H1 (cell line): ENCODE measurements at regions not wholly inside any gene's neighbourhood (a gene's known extent, or its start where the extent isn't known, plus 50 kb on each side); places are given as distances from the start of the nearest gene placed in this dataset.

Experiments
- CTCF ChIA-PET: fragments of 300-600 bp; sonication (Branson Sonifier 250); formaldehyde crosslinking; loops from one replicate; lab custom pipeline; 2021; ENCODE audit not compliant: partially characterized antibody; lab: Charles Lee
- POLR2A ChIA-PET: fragments of 300-600 bp; sonication (Branson Sonifier 250); formaldehyde crosslinking; loops from one replicate; lab custom pipeline; 2021; ENCODE audit warnings: inconsistent platforms; ENCODE audit not compliant: partially characterized antibody; lab: Charles Lee
- DNase-seq, 2 experiments: peaks; one replicate each; pipeline versions ENCODE4 v3.0.0 to v3.0.0-alpha.2; 2010 to 2022; ENCODE audit warnings: low spot score in 2 of 2, low read depth in 1 of 2, mixed read lengths in 1 of 2
- FAIRE-seq: peaks from 2 replicates; lab custom pipeline; 2011; peaks lifted over from hg19 to GRCh38; lab: Jason Lieb, UNC
- H2AFZ ChIP-seq: 2 replicates; pipeline ENCODE4 v1.8.1; 2012; ENCODE audit warnings: low read length, inconsistent platforms
- H2AK5ac ChIP-seq: 2 replicates; pipeline ENCODE4 v1.6.1; 2013; ENCODE audit warnings: low read depth, low read length
- H2BK120ac ChIP-seq: replicated peaks from 2 replicates; pipeline ENCODE3; 2013; ENCODE audit warnings: low read depth, low read length, inconsistent platforms
- H2BK12ac ChIP-seq: 2 replicates; pipeline ENCODE4 v1.6.1; 2013; ENCODE audit warnings: low read depth, low read length
- H2BK15ac ChIP-seq: 2 replicates; pipeline ENCODE4 v1.6.1; 2013; ENCODE audit warnings: low read length
- H2BK20ac ChIP-seq: 2 replicates; pipeline ENCODE4 v1.6.1; 2013; ENCODE audit warnings: low read length
- H2BK5ac ChIP-seq: 2 replicates; pipeline ENCODE4 v1.6.1; 2013; ENCODE audit warnings: low read depth, low read length
- H3K14ac ChIP-seq: 2 replicates; pipeline ENCODE4 v1.6.1; 2013; ENCODE audit warnings: inconsistent platforms; ENCODE audit not compliant: insufficient read length
- H3K18ac ChIP-seq: 2 replicates; pipeline ENCODE4 v1.6.1; 2013; ENCODE audit warnings: low read length; ENCODE audit errors: extremely low read depth
- H3K23ac ChIP-seq: 2 replicates; pipeline ENCODE4 v1.6.1; 2013; ENCODE audit warnings: inconsistent platforms; ENCODE audit not compliant: insufficient read length
- H3K23me2 ChIP-seq: 2 replicates; pipeline ENCODE4 v1.6.1; 2013; ENCODE audit warnings: low read depth, low read length
- H3K27ac ChIP-seq: 2 replicates; pipeline ENCODE4 v1.6.1; 2011; ENCODE audit warnings: low read depth, low read length, inconsistent platforms
- H3K27me3 ChIP-seq, 4 experiments: replicated peaks in 1 of 4; 1 replicate in 1 of 4; 2 replicates in 3 of 4; pipeline versions ENCODE4 v1.6.1 to v1.8.1; 2011 to 2013; ENCODE audit warnings: low read length in 3 of 4, mild to moderate bottlenecking in 3 of 4, inconsistent platforms in 2 of 4, mixed read lengths in 2 of 4, moderate library complexity in 1 of 4; ENCODE audit not compliant: control insufficient read depth in 3 of 4, insufficient read depth in 3 of 4; ENCODE audit errors: extremely low read depth in 1 of 4
- H3K36me3 ChIP-seq, 4 experiments: 2 replicates each; pipeline versions ENCODE4 v1.6.1 to v1.8.1; 2011 to 2013; ENCODE audit warnings: mild to moderate bottlenecking in 4 of 4, low read length in 3 of 4, moderate library complexity in 2 of 4, control low read depth in 1 of 4, inconsistent platforms in 1 of 4; ENCODE audit not compliant: insufficient read depth in 4 of 4, control insufficient read depth in 2 of 4
- H3K4ac ChIP-seq: replicated peaks from 2 replicates; pipeline ENCODE3; 2013; ENCODE audit warnings: low read length, low read depth, mixed read lengths, inconsistent platforms; ENCODE audit not compliant: insufficient read length
- H3K4me1 ChIP-seq, 4 experiments: replicated peaks in 1 of 4; 1 replicate in 1 of 4; 2 replicates in 3 of 4; pipeline versions ENCODE4 v1.6.1 to v1.8.1; 2011 to 2013; ENCODE audit warnings: low read length in 3 of 4, inconsistent platforms in 2 of 4, mixed read lengths in 1 of 4; ENCODE audit not compliant: insufficient read depth in 4 of 4, control insufficient read depth in 3 of 4
- H3K4me2 ChIP-seq, 2 experiments: 2 replicates each; pipeline versions ENCODE4 v1.6.1 to v1.8.1; 2011 to 2013; ENCODE audit warnings: low read depth in 2 of 2, low read length in 2 of 2, control low read depth in 1 of 2, inconsistent platforms in 1 of 2, mild to moderate bottlenecking in 1 of 2; ENCODE audit not compliant: insufficient read depth in 1 of 2
- H3K4me3 ChIP-seq, 4 experiments: fragments of 200-600, 300-600 bp in 1 of 4; sonication (generic), shearing (Covaris generic), sonication (Bioruptor Twin) in 1 of 4; 2 replicates each; pipeline versions ENCODE4 v1.5.1 to v1.8.1; 2011 to 2016; ENCODE audit warnings: low read length in 4 of 4, low read depth in 3 of 4, control low read depth in 2 of 4, inconsistent platforms in 2 of 4, mild to moderate bottlenecking in 2 of 4, mixed read lengths in 1 of 4, moderate library complexity in 1 of 4; ENCODE audit not compliant: insufficient read depth in 2 of 4; ENCODE audit errors: extremely low read depth in 1 of 4
- H3K56ac ChIP-seq: replicated peaks from 2 replicates; pipeline ENCODE3; 2013; ENCODE audit warnings: low read depth, mild to moderate bottlenecking, mixed read lengths, low read length, inconsistent platforms; ENCODE audit not compliant: insufficient read length
- H3K79me1 ChIP-seq: 2 replicates; pipeline ENCODE4 v1.6.1; 2013; ENCODE audit warnings: low read depth, low read length, control low read depth
- H3K79me2 ChIP-seq, 2 experiments: 2 replicates each; pipeline versions ENCODE4 v1.6.1 to v1.8.1; 2012 to 2013; ENCODE audit warnings: low read length in 2 of 2, mild to moderate bottlenecking in 2 of 2, inconsistent platforms in 1 of 2; ENCODE audit not compliant: insufficient read depth in 2 of 2, control insufficient read depth in 1 of 2
- H3K9ac ChIP-seq, 4 experiments: replicated peaks in 1 of 4; 1 replicate in 1 of 4; 2 replicates in 3 of 4; pipeline versions ENCODE4 v1.6.1 to v1.8.1; 2011 to 2013; ENCODE audit warnings: low read depth in 3 of 4, low read length in 3 of 4, control low read depth in 2 of 4, mild to moderate bottlenecking in 2 of 4, moderate library complexity in 2 of 4, inconsistent platforms in 1 of 4; ENCODE audit errors: extremely low read depth in 1 of 4
- H3K9me3 ChIP-seq, 2 experiments: 2 replicates each; pipeline versions ENCODE4 v1.6.1 to v1.8.1; 2012 to 2013; ENCODE audit warnings: mild to moderate bottlenecking in 2 of 2, moderate library complexity in 2 of 2, control low read depth in 1 of 2, inconsistent platforms in 1 of 2, low read depth in 1 of 2, low read length in 1 of 2, mixed read lengths in 1 of 2; ENCODE audit not compliant: insufficient read depth in 2 of 2
- H4K20me1 ChIP-seq, 2 experiments: replicated peaks in 1 of 2; 2 replicates each; pipeline versions ENCODE3 to v1.8.1; 2011 to 2013; ENCODE audit warnings: inconsistent platforms in 2 of 2, low read length in 2 of 2, mild to moderate bottlenecking in 1 of 2; ENCODE audit not compliant: insufficient read depth in 2 of 2, control insufficient read depth in 1 of 2
- H4K5ac ChIP-seq: 2 replicates; pipeline ENCODE4 v1.6.1; 2013; ENCODE audit warnings: low read length, low read depth, mixed read lengths, inconsistent platforms; ENCODE audit not compliant: insufficient read length
- H4K8ac ChIP-seq: 2 replicates; pipeline ENCODE4 v1.8.0; 2013; ENCODE audit warnings: mild to moderate bottlenecking, moderate library complexity, low read length, inconsistent platforms; ENCODE audit not compliant: insufficient read depth; ENCODE audit errors: extremely low read depth
- H4K91ac ChIP-seq: replicated peaks from 2 replicates; pipeline ENCODE3; 2013; ENCODE audit warnings: low read length, mixed read lengths, inconsistent platforms; ENCODE audit not compliant: insufficient read length
- CHD2 ChIP-seq: IDR thresholded peaks from 2 replicates; pipeline ENCODE4 v1.6.1; 2012; ENCODE audit warnings: low read length, improper control_type of control experiment
- CTBP2 ChIP-seq: IDR thresholded peaks from 2 replicates; pipeline ENCODE4 v1.7.0; 2011; ENCODE audit warnings: borderline replicate concordance, mild to moderate bottlenecking, moderate library complexity, mixed read lengths, low read length; ENCODE audit not compliant: insufficient read depth, insufficient read length
- EP300 ChIP-seq, 2 experiments: IDR thresholded peaks; 1 replicate in 1 of 2; 2 replicates in 1 of 2; pipeline ENCODE4 v1.6.1; 2011 to 2012; ENCODE audit warnings: low read depth in 2 of 2, low read length in 2 of 2, mild to moderate bottlenecking in 2 of 2, borderline replicate concordance in 1 of 2, inconsistent platforms in 1 of 2, moderate library complexity in 1 of 2
- PHF8 ChIP-seq: fragments of 200-600 bp; sonication (generic); conservative IDR thresholded peaks from 2 replicates; pipeline ENCODE4 v1.7.1; 2012; ENCODE audit warnings: low read depth, mild to moderate bottlenecking, inconsistent platforms, low read length, moderate library complexity
- POLR2A ChIP-seq, 2 experiments: IDR thresholded peaks; 1 replicate in 1 of 2; 2 replicates in 1 of 2; pipeline ENCODE4 v1.6.1; 2011; ENCODE audit warnings: low read depth in 2 of 2, low read length in 2 of 2, mild to moderate bottlenecking in 2 of 2; ENCODE audit errors: control extremely low read depth in 1 of 2
- SP1 ChIP-seq: IDR thresholded peaks from 2 replicates; pipeline ENCODE4 v1.6.1; 2011; ENCODE audit warnings: low read depth, low read length
- SP4 ChIP-seq: IDR thresholded peaks from 2 replicates; pipeline ENCODE4 v1.6.1; 2012; ENCODE audit warnings: low read length, inconsistent platforms
- TAF7 ChIP-seq: optimal IDR thresholded peaks from 2 replicates; pipeline ENCODE3; 2011; ENCODE audit warnings: low read depth, mild to moderate bottlenecking, inconsistent platforms, low read length, moderate library complexity, borderline replicate concordance
- TEAD4 ChIP-seq: IDR thresholded peaks from 2 replicates; pipeline ENCODE4 v1.6.1; 2012; ENCODE audit warnings: low read depth, low read length, inconsistent platforms, mixed read lengths
- WGBS, 2 experiments: shearing (Covaris generic) in 1 of 2; methylation state at CpG; one replicate each; pipeline versions ENCODE4 v1.1.6 to v1.1.7; 2013 to 2015; ENCODE audit warnings: low lambda C conversion rate in 2 of 2, mixed read lengths in 2 of 2, inconsistent platforms in 1 of 2, low coverage in 1 of 2, missing lambda C conversion rate in 1 of 2; ENCODE audit not compliant: insufficient replicate concordance in 2 of 2, insufficient coverage in 1 of 2, insufficient read length in 1 of 2; ENCODE audit errors: extremely low coverage in 1 of 2, missing lambda C conversion rate in 1 of 2; 5-methylcytosine and 5-hydroxymethylcytosine counted together
- TF ChIP-seq, protein P1 (sequence below), 3 experiments: IDR thresholded peaks; 1 replicate in 2 of 3; 2 replicates in 1 of 3; pipeline versions ENCODE4 v1.5.1 to v1.6.1; 2011; ENCODE audit warnings: low read length in 3 of 3, mild to moderate bottlenecking in 3 of 3, inconsistent platforms in 2 of 3, low read depth in 1 of 3, moderate library complexity in 1 of 3; ENCODE audit not compliant: insufficient read depth in 1 of 3; ENCODE audit errors: control extremely low read depth in 1 of 3
- TF ChIP-seq, protein P2 (sequence below): IDR thresholded peaks from 2 replicates; pipeline ENCODE4 v1.6.1; 2012; ENCODE audit warnings: inconsistent platforms

DNA sequence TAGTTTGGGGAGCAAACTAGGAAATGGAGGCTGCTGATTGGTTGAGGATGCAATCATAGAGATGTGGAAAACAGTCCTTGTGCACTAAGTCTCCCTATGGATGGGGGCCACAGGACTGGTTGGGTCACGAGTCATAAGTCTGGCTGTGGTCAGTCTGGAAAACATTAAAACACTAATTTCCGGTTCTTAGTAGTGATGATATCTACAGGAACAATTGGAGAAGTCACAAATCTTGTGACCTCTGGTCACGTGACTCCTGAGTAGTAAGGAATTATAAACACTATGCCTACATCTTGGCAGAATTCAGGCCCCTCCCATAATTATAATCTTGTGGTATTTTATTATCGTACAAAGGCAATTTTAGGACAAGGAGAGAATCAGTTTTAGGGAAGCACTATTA lies 317.3 kb upstream of the ARPP21 start:
- Histone ChIP-seq H3K4ac (no peak overlapping the region), H3K27ac (no peak overlapping the region), H2BK5ac (no peak overlapping the region), H2BK120ac (no peak overlapping the region), H2AK5ac (no peak overlapping the region), H3K79me2 (no peaks in the 10 kb centered on the region), H3K18ac (no peak overlapping the region), H3K9me3 (peaks cover 5 to 9% of the 10 kb centered on the region in 2 experiments; a peak in 3 of 4 replicates), H3K4me3 (no peak overlapping the region), H2BK12ac (no peak overlapping the region), H4K91ac (no peak overlapping the region), H3K4me2 (no peak overlapping the region), H4K8ac (no peak overlapping the region), H3K79me1 (no peaks in the 10 kb centered on the region), H3K56ac (no peak overlapping the region), H2AFZ (no peak overlapping the region), H3K23ac (no peak overlapping the region), H2BK15ac (no peak overlapping the region), H3K27me3 (no peaks in the 10 kb centered on the region), H4K20me1 (no peaks in the 10 kb centered on the region), H3K23me2 (no peaks in the 10 kb centered on the region), H2BK20ac (no peak overlapping the region), H3K4me1 (no peaks in the 10 kb centered on the region), H3K36me3 (peaks cover 0 to 2% (median 0%) of the 10 kb centered on the region in 4 experiments; a peak in 1 of 8 replicates), H3K14ac (no peak overlapping the region), H4K5ac (no peak overlapping the region), H3K9ac (no peak overlapping the region)
- 84% methylated on average over 4 of the region's 4 CpGs; no CpG with 5 or more reads in 1 of the 2 experiments for WGBS, 2 experiments
- ChIA-PET POLR2A (no interaction called here), CTCF (interaction anchor here (1.4 kb wide), 1 partner anchor 603 kb away, joined by 4 read pairs; no protein-coding TSS in a partner anchor)
- no peak for DNase-seq
- FAIRE-seq: no peak
- TF ChIP-seq, protein P1, sequence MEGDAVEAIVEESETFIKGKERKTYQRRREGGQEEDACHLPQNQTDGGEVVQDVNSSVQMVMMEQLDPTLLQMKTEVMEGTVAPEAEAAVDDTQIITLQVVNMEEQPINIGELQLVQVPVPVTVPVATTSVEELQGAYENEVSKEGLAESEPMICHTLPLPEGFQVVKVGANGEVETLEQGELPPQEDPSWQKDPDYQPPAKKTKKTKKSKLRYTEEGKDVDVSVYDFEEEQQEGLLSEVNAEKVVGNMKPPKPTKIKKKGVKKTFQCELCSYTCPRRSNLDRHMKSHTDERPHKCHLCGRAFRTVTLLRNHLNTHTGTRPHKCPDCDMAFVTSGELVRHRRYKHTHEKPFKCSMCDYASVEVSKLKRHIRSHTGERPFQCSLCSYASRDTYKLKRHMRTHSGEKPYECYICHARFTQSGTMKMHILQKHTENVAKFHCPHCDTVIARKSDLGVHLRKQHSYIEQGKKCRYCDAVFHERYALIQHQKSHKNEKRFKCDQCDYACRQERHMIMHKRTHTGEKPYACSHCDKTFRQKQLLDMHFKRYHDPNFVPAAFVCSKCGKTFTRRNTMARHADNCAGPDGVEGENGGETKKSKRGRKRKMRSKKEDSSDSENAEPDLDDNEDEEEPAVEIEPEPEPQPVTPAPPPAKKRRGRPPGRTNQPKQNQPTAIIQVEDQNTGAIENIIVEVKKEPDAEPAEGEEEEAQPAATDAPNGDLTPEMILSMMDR (IDR thresholded peaks at IDR 0.05; ENCODE audit: control extremely low read depth in 1 of 3, insufficient read depth in 1 of 3, low read depth in 1 of 3, low read length in 3 of 3): no peak
- TF ChIP-seq, protein P2, sequence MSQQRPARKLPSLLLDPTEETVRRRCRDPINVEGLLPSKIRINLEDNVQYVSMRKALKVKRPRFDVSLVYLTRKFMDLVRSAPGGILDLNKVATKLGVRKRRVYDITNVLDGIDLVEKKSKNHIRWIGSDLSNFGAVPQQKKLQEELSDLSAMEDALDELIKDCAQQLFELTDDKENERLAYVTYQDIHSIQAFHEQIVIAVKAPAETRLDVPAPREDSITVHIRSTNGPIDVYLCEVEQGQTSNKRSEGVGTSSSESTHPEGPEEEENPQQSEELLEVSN: no peak
- TF ChIP-seq POLR2A (IDR thresholded peaks at IDR 0.05; ENCODE audit: control extremely low read depth in 1 of 2, low read depth in 2 of 2, low read length in 2 of 2): no peak
- no peak for TF ChIP-seq TAF7
- TF ChIP-seq SP1: no peak
- TF ChIP-seq PHF8: no peak
- TF ChIP-seq SP4: no peak
- no peak for TF ChIP-seq CHD2
- no peak for TF ChIP-seq EP300 (IDR thresholded peaks at IDR 0.05; ENCODE audit: borderline replicate concordance in 1 of 2, low read depth in 2 of 2, low read length in 2 of 2)
- TF ChIP-seq CTBP2: no peak
- no peak for TF ChIP-seq TEAD4
